ENCODE measurements at regions not wholly inside any gene's neighbourhood (a gene's known extent, or its start where the extent isn't known, plus 50 kb on each side); places are given as distances from the start of the nearest gene placed in this dataset.

DNA sequence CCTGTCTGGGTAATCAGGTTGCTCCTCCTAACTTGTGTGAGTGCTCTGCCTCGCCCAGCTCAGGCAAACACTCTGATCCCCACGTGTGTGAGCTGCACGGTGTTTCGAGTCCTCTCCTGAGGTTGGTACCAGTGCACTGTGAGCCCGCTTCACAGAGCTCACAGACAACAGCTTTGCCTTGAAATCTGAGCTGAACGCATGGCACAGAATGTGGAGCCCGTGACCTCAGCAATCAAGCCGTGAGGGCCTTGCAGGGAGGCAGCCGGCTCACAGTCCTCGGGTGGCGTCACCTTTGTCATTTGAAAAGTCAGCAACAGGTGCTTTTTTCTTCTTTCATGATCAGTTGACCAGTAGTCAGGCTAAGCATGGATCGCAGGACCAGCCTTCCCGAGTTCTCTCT, 60.2 kb upstream of the ADGRA1 start:
- H3K4me3 ChIP-seq, result no peak overlapping the region
- no peaks in the 10 kb centered on the region for H3K9me2 ChIP-seq (replicated peaks; ENCODE audit: insufficient read depth)
- H3K4me1 ChIP-seq (ENCODE audit: insufficient read depth), result no peaks in the 10 kb centered on the region
- no peaks in the 10 kb centered on the region for H3K36me3 ChIP-seq (replicated peaks; ENCODE audit: insufficient read depth, low read depth)
- no peaks in the 10 kb centered on the region for H3K9me3 ChIP-seq (ENCODE audit: low read depth)
- 71% methylated on average over 13 of the region's 13 CpGs for WGBS (ENCODE audit: low lambda C conversion rate, missing lambda C conversion rate)
- no peak overlapping the region for H2AFZ ChIP-seq
- no peak overlapping the region for H3K27ac ChIP-seq
- H3K27me3 ChIP-seq, result no peaks in the 10 kb centered on the region
- no peak overlapping the region for H3K4me2 ChIP-seq
- DNase-seq (ENCODE audit: low spot score), result no peak
- TF ChIP-seq, protein P1, sequence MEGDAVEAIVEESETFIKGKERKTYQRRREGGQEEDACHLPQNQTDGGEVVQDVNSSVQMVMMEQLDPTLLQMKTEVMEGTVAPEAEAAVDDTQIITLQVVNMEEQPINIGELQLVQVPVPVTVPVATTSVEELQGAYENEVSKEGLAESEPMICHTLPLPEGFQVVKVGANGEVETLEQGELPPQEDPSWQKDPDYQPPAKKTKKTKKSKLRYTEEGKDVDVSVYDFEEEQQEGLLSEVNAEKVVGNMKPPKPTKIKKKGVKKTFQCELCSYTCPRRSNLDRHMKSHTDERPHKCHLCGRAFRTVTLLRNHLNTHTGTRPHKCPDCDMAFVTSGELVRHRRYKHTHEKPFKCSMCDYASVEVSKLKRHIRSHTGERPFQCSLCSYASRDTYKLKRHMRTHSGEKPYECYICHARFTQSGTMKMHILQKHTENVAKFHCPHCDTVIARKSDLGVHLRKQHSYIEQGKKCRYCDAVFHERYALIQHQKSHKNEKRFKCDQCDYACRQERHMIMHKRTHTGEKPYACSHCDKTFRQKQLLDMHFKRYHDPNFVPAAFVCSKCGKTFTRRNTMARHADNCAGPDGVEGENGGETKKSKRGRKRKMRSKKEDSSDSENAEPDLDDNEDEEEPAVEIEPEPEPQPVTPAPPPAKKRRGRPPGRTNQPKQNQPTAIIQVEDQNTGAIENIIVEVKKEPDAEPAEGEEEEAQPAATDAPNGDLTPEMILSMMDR (IDR thresholded peaks at IDR 0.05; ENCODE audit: poor library complexity), result no peak
- TF ChIP-seq EZH2 (IDR thresholded peaks at IDR 0.05; ENCODE audit: borderline replicate concordance) (no peak), EZH2phosphoT487 (IDR thresholded peaks at IDR 0.05; ENCODE audit: low read depth, severe bottlenecking, unreplicated experiment) (no peak)
- no peaks in the 10 kb centered on the region for H3K79me2 ChIP-seq
- no peaks in the 10 kb centered on the region for H4K20me1 ChIP-seq (ENCODE audit: insufficient read depth, poor library complexity, severe bottlenecking)

DNA sequence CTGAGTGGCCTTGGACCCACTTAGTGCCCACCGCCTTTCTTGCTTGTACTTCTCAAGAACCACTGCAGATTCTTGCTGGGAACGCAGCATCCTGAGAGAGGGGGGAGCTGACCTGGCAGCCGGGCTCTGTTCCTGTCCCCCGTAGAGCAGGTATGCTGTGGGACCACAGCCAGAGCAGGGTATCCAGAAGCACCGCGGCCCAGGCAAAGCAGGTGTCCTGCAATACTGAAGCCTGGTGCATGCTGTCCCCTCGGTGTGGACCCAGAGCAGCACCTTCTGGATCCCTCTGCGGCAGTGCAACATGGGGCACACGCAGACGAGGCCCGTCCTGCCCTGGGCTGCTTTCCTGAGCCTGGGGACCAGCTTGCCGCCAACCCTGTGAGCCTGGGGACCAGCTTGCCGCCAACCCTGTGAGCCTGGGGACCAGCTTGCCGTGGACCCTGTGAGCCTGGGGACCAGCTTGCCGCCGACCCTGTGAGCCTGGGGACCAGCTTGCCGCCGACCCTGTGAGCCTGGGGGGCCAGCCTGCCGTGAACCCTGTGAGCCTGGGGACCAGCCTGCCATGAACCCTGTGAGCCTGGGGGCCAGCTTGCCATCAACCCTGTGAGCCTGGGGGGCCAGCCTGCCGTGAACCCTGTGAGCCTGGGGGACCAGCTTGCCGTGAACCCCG, 60.9 kb upstream of the ADGRA1 start:
- Histone ChIP-seq H3K27ac (no peak overlapping the region), H3K9me2 (replicated peaks; ENCODE audit: insufficient read depth) (no peaks in the 10 kb centered on the region), H3K4me3 (no peak overlapping the region), H3K4me1 (ENCODE audit: insufficient read depth) (no peaks in the 10 kb centered on the region), H3K4me2 (no peak overlapping the region), H4K20me1 (ENCODE audit: insufficient read depth, poor library complexity, severe bottlenecking) (no peaks in the 10 kb centered on the region), H2AFZ (no peak overlapping the region), H3K9me3 (ENCODE audit: low read depth) (no peaks in the 10 kb centered on the region), H3K27me3 (no peaks in the 10 kb centered on the region), H3K36me3 (replicated peaks; ENCODE audit: insufficient read depth, low read depth) (no peaks in the 10 kb centered on the region), H3K79me2 (no peaks in the 10 kb centered on the region)
- WGBS (ENCODE audit: low lambda C conversion rate, missing lambda C conversion rate), result 91% methylated on average over 16 of the region's 22 CpGs
- no peak for DNase-seq (ENCODE audit: low spot score)
- TF ChIP-seq, protein P1 (IDR thresholded peaks at IDR 0.05; ENCODE audit: poor library complexity), result no peak
- no peak for TF ChIP-seq EZH2phosphoT487 (IDR thresholded peaks at IDR 0.05; ENCODE audit: low read depth, severe bottlenecking, unreplicated experiment)
- TF ChIP-seq EZH2 (IDR thresholded peaks at IDR 0.05; ENCODE audit: borderline replicate concordance), result no peak

DNA sequence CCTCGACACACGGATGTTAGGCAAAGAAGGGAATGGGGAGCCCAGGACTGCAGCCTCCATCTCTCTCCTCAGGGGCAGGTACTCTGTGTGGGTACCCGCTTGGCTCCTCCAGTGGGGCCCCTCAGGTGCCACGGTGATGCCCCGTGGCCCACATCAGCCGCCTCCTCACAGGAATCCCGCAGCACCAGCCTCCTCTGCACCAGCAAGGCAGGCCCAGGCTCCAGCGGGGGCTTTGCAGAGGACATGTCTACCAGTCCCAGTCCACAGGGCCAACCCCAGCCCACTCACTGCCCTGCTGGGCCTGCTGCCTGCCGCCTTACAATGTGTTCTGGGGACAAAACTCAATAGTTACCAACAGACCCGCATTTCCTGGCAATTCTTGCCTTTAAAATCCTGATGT, 61.6 kb upstream of the ADGRA1 start:
- H3K27ac ChIP-seq, result no peak overlapping the region
- no peak for DNase-seq (ENCODE audit: low spot score)
- H3K4me1 ChIP-seq (ENCODE audit: insufficient read depth), result no peaks in the 10 kb centered on the region
- H3K4me2 ChIP-seq, result no peak overlapping the region
- H3K4me3 ChIP-seq, result no peak overlapping the region
- WGBS (ENCODE audit: low lambda C conversion rate, missing lambda C conversion rate), result 91% methylated on average over 10 of the region's 10 CpGs
- no peaks in the 10 kb centered on the region for H4K20me1 ChIP-seq (ENCODE audit: insufficient read depth, poor library complexity, severe bottlenecking)
- H3K36me3 ChIP-seq (replicated peaks; ENCODE audit: insufficient read depth, low read depth), result no peaks in the 10 kb centered on the region
- H3K9me2 ChIP-seq (replicated peaks; ENCODE audit: insufficient read depth), result no peaks in the 10 kb centered on the region
- H3K79me2 ChIP-seq, result no peaks in the 10 kb centered on the region
- H2AFZ ChIP-seq, result no peak overlapping the region
- H3K9me3 ChIP-seq (ENCODE audit: low read depth), result no peaks in the 10 kb centered on the region
- H3K27me3 ChIP-seq, result no peaks in the 10 kb centered on the region
- TF ChIP-seq EZH2 (IDR thresholded peaks at IDR 0.05; ENCODE audit: borderline replicate concordance) (no peak), EZH2phosphoT487 (IDR thresholded peaks at IDR 0.05; ENCODE audit: low read depth, severe bottlenecking, unreplicated experiment) (no peak)
- TF ChIP-seq, protein P1 (IDR thresholded peaks at IDR 0.05; ENCODE audit: poor library complexity), result no peak

Measured in hepatocyte (in vitro differentiated cells).